Activated CD4-positive, alpha-beta T cell treated with anti-CD3 and anti-CD28 coated beads for 4 hours (primary cell): ENCODE measurements at regions not wholly inside any gene's neighbourhood (a gene's known extent, or its start where the extent isn't known, plus 50 kb on each side); places are given as distances from the start of the nearest gene placed in this dataset.

Experiments used
- DNase-seq, 2 donors: peaks; one replicate each; pipeline ENCODE4 v3.0.0-alpha.2; 2020

- DNase-seq: no peak
Measured at GRCh38 chr2:151197184-151198108, 64.2 kb downstream of the RBM43 start.

GRCh38 chr2:151193576-151193975 lies 68.1 kb downstream of the RBM43 start:
- no peak for DNase-seq

GRCh38 chr2:151192681-151193080 lies 69.0 kb downstream of the RBM43 start:
- no peak for DNase-seq

GRCh38 chr2:151191001-151191400 lies 70.7 kb downstream of the RBM43 start:
- DNase-seq: no peak

- no peak for DNase-seq
Measured at GRCh38 chr2:151189125-151189524, 72.5 kb downstream of the RBM43 start.

GRCh38 chr2:151186011-151186410 lies 75.7 kb downstream of the RBM43 start:
- no peak for DNase-seq

- no peak for DNase-seq
Measured at GRCh38 chr2:151182899-151183809, 78.5 kb downstream of the RBM43 start.

GRCh38 chr2:151182396-151182795 lies 79.3 kb downstream of the RBM43 start:
- DNase-seq: no peak

- DNase-seq: no peak
Measured at GRCh38 chr2:151181524-151181923, 80.1 kb downstream of the RBM43 start.

GRCh38 chr2:151180123-151180522 lies 81.5 kb downstream of the RBM43 start:
- no peak for DNase-seq

GRCh38 chr2:151178207-151178606 lies 83.5 kb downstream of the RBM43 start:
- DNase-seq: no peak

- no peak for DNase-seq
Measured at GRCh38 chr2:151177756-151178155, 83.9 kb downstream of the RBM43 start.

- DNase-seq: no peak
Measured at GRCh38 chr2:151176661-151177060, 85.0 kb downstream of the RBM43 start.

GRCh38 chr2:151175864-151176263 lies 85.8 kb downstream of the RBM43 start:
- DNase-seq: no peak

- no peak for DNase-seq
Measured at GRCh38 chr2:151174127-151174526, 87.5 kb downstream of the RBM43 start.

GRCh38 chr2:151171186-151171585 lies 90.5 kb downstream of the RBM43 start:
- no peak for DNase-seq

- DNase-seq: no peak
Measured at GRCh38 chr2:151166410-151166809, 95.3 kb downstream of the RBM43 start.

- no peak for DNase-seq
Measured at GRCh38 chr2:151165105-151165684, 96.5 kb downstream of the RBM43 start.

GRCh38 chr2:151161821-151162551 lies 99.7 kb downstream of the RBM43 start:
- DNase-seq: no peak

- DNase-seq: no peak
Measured at GRCh38 chr2:151159109-151159662, 102.5 kb downstream of the RBM43 start.

- DNase-seq: no peak
Measured at GRCh38 chr2:151157000-151157735, 104.5 kb downstream of the RBM43 start.

- DNase-seq: no peak
Measured at GRCh38 chr2:151156431-151156830, 105.2 kb downstream of the RBM43 start.
